B cell (primary cell): ENCODE measurements at regions not wholly inside any gene's neighbourhood (a gene's known extent, or its start where the extent isn't known, plus 50 kb on each side); places are given as distances from the start of the nearest gene placed in this dataset.

Experiments
- CTCF ChIP-seq: fragments of 200-600 bp; IDR thresholded peaks from one replicate; pipeline ENCODE4 v1.8.0; 2022; ENCODE audit warnings: antibody characterized with exemption, mild to moderate bottlenecking
- EZH2 ChIP-seq: IDR thresholded peaks from 2 replicates; pipeline ENCODE4 v1.6.1; 2012; ENCODE audit warnings: borderline replicate concordance, low read depth, mild to moderate bottlenecking, moderate library complexity, low read length; ENCODE audit not compliant: insufficient read depth, poor library complexity, severe bottlenecking

- TF ChIP-seq CTCF = no peak
- TF ChIP-seq EZH2 = no peak
Measured at GRCh38 chr3:137582484-137582883, 181.6 kb upstream of the SOX14 start.
